ENCODE measurements at regions not wholly inside any gene's neighbourhood (a gene's known extent, or its start where the extent isn't known, plus 50 kb on each side); places are given as distances from the start of the nearest gene placed in this dataset.
"Not testable (repeated sequence)": the region's sequence is repeated elsewhere in the genome, so short reads cannot be mapped to it uniquely, and the experiment has no call there.

DNA sequence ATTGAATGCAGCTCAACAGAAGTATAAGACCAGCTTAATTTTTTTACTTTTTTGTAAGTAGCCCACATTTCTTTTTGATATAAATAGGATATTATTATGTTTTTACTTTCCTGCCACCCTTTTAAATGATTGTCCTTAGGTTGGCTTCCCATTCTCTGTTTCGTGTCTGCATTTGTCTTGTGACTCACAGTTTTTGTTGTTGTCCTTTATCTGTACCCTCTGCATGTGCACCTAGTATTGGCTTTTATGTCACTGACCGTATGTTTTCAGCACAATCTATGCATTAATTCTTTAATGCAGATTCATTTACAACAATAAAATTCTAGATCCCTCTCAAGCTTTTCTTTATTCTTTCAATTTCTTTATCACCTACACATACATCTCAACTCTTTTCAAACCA is 474.2 kb upstream of the FANCL start:
- DNase-seq = no peak

DNA sequence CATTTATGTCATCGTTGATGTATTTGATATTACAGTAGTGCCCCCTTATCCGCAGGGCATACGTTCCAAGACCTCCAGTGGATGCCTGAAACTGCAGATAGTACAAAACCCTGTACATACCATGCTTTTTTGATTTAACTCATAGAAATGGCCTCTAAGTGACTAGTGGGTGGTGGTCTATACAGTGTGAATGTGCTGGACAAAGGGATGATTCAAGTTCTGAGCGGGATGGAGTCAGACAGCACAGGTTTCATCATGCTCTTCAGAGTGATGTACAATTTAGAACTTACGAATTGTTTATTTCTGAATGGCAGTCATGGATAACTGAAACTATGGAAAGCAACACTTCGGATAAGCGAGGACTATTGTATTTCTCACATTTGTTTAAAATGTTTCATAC is 473.1 kb upstream of the FANCL start:
- no peak for DNase-seq

DNA sequence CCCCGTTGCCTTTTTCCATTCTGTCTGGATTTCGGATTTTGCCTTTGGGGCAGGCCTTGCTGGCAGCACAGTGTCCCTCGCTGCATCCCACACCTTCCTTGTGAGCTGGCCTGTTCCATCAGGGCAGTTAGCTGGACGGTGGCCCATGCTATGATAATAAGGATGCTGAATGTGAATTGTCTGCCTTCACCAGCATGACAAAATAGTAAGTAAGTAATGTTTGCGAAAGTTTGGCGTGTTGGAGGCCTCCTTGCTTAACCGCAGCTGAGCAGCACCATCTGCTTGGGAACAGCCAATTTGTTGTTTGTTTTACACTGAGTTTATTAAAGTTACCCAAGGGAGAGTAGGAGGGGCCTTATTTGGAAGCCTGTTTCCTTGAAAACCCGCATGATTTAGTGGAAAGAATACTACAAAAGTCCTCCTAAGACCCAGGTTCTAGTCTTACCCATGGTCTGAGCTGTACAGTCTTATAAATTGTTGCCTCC is 469.7 kb upstream of the FANCL start:
- DNase-seq = no peak

DNA sequence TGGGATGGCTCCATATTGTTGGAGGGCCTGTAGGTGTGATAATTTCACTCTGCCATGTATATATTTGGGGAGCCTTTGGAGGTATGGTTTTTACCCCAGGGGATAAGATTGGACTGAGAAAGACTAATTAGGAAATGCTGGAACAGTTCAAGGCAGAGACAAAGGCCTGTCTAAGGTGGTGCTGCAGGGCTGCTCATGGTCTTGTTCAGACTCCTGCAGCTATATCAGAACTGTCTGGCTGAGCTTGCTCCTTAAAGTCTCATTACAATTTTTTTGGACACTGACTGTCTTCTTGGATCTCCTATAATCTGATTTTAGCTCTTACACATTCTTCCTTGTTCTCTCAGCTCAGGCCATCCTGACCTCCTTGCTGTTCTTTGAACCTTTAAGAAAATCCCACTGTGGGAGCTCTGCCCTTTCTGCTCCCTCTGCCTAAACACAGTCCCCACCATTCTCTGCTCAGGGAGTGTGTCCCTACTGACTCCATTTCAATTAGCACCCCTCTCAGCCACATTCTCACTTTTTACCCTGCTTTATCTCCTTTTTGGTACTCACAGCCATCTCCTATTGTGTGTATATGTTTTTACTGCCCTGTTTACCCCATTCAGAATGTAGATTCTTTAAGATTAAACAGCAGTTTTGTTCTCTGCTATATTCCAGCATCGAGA is 468.7 kb upstream of the FANCL start:
- no peak for DNase-seq

DNA sequence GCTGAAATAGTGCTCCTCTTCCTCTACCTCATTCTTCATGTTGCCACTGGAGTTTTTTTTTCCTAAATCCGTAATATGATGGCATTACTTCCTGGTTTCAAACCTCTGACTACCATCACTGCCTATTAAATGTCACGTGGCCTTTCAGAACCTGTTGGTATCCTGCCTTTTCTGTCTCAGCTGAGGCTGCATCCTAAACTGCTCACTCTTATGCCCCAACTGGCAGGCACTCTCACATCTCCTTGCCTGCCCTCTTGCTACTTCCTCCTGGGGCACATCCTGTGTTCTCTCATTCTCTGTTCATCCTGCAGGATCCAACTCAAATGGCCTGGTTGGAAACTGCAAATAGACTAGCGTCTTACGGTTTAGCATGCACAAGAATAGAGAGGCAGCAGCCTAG is 468.1 kb upstream of the FANCL start:
- no peak for DNase-seq

DNA sequence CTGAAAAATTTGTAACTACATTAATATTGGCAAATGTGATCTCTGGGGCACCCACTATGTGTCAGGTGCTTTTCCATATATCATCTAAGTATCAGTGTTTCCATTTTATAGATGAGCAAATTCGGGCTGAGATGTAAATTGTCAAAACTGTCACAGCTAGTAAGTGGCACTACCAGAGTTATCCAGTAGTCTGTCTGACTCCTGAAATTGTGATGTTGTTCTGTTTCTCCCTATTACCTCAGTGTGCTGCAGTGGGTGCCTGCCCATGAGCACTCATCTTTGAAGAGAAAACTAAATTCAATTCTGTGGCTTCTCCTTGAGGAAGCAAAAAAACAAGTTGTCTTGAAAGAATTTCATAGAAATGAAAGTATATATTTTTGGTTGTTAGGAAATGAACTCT is 467.4 kb upstream of the FANCL start:
- DNase-seq = no peak

DNA sequence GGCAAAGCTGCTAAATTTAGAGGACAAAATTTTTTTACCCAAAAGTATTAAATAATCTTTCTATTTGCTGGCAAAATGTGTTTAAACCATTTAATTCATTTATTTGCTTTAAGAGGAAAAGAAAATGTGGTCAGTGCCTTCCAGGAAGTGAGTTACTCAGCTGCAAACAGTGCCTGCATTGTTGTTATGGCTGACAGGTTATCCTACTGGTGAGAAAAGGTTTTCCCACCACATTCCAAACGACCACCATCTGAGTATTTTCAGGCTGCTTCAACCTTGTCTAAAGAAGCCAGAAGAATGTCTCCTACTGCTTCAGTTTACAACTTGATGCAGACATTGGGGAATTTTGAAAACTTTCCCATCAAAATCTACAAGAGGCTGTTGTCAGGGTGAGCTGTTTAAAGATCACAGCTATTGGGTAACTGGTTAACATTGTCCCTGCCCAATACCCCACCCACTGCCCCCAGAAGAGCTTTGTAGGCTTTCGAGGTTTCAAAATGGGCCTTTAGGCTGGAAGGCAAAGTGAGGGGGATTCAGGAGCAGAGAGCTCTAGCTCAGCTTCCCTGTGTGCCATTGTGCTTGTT is 461.3 kb upstream of the FANCL start:
- DNase-seq = no peak

DNA sequence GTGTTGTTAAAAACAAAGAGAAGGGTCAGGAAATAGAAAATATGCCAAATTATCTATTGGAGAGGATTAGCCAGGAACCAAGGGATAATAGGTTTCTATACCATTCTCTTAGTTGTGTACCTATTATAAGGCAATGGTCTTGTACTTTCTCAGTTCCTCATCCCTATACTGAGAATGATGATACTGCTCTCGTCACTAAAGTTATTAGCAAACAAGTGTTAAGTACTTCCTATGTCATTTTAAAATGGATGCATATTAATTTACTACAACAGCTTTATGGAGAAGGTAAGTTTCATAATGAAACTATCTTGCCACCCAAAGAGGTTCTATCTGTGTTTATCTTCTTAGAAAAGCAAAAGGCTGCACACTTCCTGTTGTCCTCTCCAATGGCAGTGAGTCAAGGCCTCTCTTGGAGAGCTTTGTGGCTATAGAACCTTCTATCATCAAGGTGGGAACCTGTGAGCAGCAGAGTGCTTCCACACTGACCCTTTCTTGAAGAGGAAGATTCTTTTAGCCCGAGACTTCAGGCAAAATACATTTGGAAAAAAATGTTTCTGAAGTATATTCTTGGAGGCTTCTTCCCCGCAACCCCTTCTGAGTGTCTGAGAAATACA is 460.7 kb upstream of the FANCL start:
- DNase-seq = no peak

DNA sequence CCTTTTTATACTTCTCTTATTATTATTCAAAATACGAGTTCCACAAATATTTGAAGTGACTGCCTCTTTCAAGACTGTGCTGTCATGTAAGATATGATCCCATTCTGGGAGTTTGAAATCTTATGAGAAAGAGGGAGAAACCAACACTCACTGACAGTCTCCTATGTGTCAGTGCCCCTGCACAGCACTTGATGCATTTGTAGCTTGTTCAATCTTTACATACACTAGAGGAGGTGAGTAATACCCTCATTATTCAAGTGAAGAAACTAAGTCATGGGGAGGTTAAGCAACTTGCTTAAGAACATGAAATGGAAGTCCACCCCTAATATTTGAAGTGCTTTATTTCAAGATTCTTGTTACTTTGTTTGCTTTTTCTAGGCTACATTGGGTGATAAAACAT is 459.5 kb upstream of the FANCL start:
- DNase-seq = no peak

DNA sequence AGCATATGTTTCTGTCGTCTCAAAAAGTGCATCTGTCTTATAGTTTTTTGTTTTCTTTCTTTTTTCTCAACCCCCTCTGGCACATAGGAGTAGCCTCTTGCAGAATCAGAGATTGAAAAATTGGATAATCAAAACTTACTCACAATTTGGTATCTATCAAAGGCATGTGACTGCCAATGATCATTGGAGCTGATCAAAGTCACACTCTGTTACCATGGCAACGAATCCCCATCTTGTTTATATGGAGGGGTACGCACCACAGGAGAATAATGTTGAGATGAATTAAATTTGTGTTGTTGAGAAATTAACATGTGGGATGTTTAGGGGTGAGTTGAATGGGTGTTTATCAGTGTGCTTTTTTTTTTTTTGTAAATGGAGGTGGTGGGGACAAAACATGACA is 458.3 kb upstream of the FANCL start:
- no peak for DNase-seq

DNA sequence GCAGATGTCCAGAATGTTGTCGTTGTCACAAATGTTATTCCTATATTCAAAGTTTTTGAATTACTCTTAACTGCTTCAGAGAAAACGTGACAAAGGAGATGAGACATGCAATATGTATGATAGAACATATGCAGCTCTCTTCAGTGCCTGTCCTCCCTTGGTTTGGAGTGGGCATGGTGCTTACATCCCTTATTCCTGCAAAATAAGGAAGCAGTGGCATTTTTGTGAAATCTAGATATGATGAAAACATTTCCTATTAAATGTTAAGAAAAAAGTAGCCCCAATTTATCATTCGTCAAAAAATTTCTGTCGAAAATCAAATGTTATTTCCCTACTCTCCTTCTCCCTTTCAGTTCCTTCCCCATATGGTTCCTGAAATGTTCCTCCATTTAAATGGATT is 457.5 kb upstream of the FANCL start:
- no peak for DNase-seq

DNA sequence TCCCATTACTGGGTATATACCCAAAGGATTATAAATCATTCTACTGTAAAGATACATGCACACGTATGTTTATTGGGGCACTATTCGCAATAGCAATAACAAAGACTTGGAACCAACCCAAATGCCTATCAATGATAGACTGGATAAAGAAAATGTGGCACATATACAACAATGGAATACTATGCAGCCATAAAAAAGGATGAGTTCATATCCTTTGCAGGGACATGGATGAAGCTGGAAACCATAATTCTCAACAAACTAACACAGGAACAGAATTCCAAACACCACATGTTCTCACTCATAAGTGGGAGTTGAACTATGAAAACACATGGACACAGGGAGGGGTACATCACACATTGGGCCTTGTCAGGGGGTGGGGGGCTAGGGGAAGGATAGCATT is 453.0 kb upstream of the FANCL start:
- not testable (repeated sequence) for DNase-seq

DNA sequence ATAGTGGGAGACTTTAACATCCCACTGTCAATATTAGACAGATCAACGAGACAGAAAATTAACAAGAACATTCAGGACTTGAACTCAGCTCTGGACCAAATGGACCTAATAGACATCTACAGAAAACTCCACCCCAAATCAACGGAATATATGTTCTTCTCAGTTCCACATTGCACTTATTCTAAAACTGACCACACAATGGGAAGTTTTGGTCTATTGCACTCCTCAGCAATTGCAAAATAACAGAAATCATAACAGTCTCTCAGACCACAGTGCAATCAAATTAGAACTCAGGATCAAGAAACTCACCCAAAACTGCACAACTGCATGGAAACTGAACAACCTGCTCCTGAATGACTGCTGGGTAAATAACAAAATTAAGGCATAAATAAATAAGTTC is 449.9 kb upstream of the FANCL start:
- DNase-seq = not testable (repeated sequence)

DNA sequence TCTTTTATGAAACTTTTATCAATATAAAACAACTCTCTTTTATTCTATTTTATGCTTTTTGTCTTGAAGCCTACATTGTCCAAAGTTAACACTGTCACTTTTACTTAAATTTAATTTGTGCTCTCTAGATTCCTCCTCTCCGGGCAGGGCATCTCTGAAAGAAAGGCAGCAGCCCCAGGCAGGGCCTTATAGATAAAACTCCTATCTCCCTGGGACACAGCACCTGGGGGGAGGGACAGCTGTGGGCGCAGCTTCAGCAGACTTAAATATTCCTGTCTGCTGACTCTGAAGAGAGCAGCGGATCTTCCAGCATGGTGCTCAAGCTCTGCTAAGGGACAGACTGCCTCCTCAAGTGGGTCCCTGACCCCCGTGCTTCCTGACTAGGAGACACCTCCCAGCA is 447.7 kb upstream of the FANCL start:
- DNase-seq = no peak

DNA sequence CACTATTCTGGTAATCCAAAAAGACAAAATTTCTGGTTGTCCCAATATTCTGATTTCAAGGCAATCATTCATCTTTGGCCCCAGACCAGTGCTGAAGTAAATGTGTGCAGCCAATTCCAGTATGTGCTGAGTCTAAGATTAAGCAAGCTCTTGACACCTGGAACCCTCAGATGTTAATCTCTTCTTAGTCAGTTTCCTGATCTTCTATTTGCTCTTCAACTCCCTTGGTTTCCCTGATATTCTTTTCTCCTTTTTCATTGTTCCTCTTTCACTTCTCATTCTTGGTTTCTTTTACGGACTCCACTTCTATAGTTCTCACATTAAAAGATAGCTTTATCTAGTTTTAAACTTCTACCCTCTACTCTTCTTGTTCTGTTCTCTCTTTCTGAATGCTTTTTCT is 445.7 kb upstream of the FANCL start:
- no peak for DNase-seq

DNA sequence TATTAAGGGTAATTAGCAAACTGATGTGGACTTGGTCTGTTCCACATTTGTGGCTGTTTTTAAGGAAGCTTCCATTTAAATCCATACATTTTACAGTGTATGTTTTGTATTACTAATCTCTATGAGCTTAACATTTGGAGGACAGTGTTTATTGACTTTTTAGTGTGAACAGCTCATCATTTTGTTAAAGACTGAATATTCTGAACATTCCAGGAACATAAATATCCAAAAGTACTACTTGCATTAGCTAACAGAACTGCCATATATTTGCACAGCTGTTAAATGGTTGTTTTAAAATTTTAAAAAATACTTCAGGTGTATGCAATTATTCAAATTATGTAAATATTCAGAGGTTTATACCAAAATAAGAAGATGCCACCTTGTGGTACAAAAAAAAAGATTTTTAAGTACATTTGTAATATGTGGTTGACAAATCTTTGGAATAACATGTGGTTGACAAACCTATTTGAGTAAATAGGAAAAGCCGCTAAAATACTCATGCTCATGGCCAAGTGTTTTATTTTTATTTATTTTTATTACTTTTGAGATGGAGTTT is 439.7 kb upstream of the FANCL start:
- DNase-seq = no peak

DNA sequence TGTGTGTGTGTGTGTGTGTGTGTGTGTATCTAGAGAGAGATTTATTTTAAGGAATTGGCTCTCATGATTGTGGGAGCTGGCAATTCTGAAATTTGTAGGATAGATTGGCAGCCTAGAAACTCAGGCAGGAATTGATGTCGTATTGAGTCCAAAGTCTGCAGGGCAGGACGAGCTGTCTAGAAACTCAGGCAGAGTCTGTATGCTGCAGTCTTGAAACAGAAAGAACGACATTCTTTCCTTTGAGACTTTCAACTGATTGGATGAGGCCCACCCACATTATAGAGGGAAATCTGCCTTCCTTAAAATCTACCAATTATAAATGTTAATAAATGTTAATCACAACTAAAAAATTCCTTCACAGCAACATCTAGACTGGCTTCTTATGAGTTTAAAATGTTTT is 436.6 kb upstream of the FANCL start:
- DNase-seq = no peak

DNA sequence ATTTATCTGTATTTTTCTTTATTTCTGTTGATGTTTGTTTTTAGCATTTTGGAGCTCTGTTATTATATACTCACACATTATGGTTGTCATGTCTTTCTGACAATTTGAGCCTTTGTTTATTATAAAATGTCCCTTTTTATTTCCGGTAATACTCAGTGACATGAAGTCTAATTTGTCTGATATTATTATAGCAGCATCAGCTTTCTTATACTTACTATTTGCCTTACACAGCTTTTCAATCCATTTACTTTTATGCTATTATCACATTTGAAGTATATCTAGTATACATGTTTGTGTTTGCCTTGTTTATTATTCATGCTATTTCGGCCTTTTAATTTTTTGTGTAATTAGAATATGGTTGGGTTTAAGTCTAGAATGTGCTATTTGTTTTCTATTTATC is 430.6 kb upstream of the FANCL start:
- no peak for DNase-seq

DNA sequence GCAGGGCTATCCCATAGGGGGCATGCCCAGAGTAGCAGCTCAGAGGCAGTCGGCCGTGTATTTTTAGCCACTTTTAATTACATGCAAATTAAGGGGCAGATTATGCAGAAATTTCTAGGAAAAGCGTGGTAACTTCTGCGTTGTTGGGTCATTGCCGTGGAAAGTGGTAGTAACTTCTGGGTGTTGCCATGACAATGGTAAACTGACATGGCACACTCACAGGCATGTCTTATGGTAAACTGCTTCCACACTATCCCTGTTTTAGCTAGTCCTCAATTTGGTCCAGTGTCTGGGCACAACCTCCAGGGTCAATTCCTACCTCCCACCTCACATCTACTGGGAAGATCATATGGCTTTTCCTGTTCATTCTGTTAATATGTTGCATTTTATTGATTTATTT is 428.9 kb upstream of the FANCL start:
- DNase-seq = no peak

DNA sequence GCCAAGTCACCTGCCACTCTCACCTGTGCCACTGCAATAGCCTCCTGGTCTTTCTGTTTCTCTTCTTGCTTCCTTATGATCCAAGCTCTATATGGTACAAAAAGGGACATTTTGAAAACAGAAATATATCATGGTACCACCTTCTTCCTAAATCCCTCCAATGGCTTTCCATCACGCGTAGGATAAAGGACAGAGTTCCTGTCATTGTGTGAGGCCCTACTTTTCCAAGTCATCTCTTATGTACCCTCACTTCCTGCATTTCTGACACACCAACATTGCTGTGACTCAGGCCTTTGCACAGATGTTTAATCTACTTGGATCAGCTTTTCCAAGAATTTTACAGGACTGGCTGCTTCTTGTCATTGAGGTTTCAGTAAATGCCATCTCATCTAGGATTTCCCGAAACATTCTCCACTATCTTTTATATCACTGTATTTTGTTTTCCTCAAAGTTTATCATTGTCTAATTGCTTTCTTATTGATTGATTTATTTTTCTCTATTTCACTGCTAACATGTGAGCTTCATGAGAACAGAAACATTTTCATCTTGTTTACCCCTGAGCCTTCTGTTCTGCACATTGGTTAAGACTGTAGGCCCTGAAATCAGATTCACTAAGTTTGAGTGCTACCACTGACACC is 426.1 kb upstream of the FANCL start:
- DNase-seq = no peak

DNA sequence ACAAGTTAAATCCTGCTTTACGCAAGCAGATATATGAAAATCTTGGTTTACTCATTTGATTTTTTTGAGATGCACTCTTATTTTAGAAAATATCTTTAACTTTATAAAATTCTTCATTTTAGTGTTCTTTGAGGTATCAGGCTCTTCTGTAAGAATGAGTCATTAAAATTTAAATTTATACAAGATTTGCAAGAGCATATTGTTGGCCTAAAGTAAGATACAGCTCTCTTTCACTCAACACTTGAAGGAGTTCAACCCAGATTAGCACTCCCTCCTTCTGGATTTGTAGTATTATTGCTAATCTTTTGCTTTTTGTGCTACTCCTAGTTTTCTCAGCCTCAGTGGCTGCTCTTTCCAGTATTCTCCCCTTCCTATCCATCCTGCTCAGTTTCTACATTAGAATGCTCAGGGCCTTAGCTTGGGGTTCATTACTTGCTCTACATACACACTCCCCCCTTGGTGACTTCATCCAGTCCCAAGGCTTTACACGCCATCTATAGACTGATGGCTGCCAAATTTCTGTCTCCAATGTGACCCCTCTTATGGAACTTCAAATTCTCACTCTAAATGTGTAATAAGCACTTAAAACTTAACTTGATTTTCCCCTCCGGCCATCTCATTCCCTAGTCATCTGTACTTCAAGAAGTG is 425.3 kb upstream of the FANCL start:
- no peak for DNase-seq

DNA sequence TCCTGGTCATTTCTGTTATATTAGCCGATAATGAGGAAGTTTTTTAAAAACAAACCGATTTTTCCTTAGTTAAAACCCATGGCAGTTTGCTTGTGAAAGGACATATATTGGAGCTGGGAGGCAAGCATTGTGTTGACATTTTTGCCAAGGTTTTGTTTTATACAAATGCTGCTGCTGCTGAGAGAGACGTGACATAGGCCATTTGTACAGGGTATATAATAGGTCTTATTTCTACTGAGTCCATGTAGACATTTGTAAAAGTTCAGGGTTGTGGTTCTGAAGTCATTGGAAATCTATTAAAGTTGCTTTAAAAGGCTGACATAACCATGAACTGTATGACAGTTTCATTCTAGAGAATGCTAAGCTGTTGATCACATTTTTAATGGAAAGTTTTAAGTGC is 424.0 kb upstream of the FANCL start:
- no peak for DNase-seq
